ENCODE measurements at regions not wholly inside any gene's neighbourhood (a gene's known extent, or its start where the extent isn't known, plus 50 kb on each side); places are given as distances from the start of the nearest gene placed in this dataset.

DNA sequence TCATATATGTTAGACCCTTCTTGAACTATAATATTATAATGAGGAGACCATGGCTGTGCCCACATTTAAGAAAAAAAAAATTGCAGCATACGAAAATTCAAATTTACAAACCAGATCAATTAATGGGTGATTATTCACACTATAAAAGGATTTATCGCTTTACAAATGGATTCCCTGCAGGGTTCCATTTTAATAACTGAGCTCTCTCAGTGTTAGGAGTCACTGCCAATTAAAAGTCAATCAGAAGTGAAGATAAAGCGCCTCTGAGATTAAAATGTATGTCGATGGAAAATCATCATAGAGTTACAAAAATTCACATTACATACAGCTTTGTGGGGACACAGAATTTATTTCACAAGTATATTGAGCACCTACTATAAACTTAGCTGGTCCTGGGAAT, 66.6 kb upstream of the SMARCA2 start:
- no peak for DNase-seq (ENCODE audit: low read depth, low spot score)
- no peaks in the 10 kb centered on the region for H3K36me3 ChIP-seq (ENCODE audit: control insufficient read depth in 2 of 2, extremely low read depth in 1 of 2, insufficient read depth in 2 of 2, low read length in 2 of 2)
- no peak for TF ChIP-seq EZH2 (IDR thresholded peaks at IDR 0.05; ENCODE audit: low read length)
- TF ChIP-seq, protein P1, sequence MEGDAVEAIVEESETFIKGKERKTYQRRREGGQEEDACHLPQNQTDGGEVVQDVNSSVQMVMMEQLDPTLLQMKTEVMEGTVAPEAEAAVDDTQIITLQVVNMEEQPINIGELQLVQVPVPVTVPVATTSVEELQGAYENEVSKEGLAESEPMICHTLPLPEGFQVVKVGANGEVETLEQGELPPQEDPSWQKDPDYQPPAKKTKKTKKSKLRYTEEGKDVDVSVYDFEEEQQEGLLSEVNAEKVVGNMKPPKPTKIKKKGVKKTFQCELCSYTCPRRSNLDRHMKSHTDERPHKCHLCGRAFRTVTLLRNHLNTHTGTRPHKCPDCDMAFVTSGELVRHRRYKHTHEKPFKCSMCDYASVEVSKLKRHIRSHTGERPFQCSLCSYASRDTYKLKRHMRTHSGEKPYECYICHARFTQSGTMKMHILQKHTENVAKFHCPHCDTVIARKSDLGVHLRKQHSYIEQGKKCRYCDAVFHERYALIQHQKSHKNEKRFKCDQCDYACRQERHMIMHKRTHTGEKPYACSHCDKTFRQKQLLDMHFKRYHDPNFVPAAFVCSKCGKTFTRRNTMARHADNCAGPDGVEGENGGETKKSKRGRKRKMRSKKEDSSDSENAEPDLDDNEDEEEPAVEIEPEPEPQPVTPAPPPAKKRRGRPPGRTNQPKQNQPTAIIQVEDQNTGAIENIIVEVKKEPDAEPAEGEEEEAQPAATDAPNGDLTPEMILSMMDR (optimal IDR thresholded peaks at IDR 0.05 in 1 of 3, IDR thresholded peaks at IDR 0.05 in 1 of 3, conservative IDR thresholded peaks at IDR 0.05 in 1 of 3; ENCODE audit: extremely low read depth in 1 of 3, insufficient read depth in 2 of 3, low read length in 3 of 3), result no peak

DNA sequence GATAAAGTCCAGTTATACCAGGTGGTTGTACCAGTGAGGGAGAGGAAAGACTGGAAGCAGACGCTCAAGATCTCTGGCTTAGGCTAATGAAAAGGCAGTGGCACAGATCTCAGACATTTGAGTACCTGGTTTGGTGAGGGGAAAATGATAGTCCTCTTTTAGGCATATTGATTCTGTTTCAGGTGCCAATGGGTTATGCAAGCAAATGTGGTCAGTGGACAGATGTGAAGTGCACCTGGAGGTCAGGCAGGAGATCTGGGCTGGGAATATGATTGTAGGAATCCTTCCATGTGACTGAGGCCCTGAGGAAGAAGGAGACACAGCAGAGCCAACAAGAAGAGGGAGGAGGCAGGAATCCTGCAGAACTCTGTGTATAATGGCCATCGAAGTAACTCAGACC, 63.7 kb upstream of the SMARCA2 start:
- no peaks in the 10 kb centered on the region for H3K36me3 ChIP-seq (ENCODE audit: control insufficient read depth in 2 of 2, extremely low read depth in 1 of 2, insufficient read depth in 2 of 2, low read length in 2 of 2)
- H3K79me2 ChIP-seq (ENCODE audit: control insufficient read depth, insufficient read depth, low read length), result no peaks in the 10 kb centered on the region
- FAIRE-seq (no peak), DNase-seq (ENCODE audit: low read depth, low spot score) (no peak)
- H3K27ac ChIP-seq (ENCODE audit: control insufficient read depth, insufficient read depth, low read length), result no peak overlapping the region
- no peaks in the 10 kb centered on the region for H3K9me1 ChIP-seq (ENCODE audit: control insufficient read depth, extremely low read depth, insufficient read depth, low read length)
- no peak overlapping the region for H3K4me2 ChIP-seq (ENCODE audit: control insufficient read depth, extremely low read depth, insufficient read depth, low read depth, low read length)
- no peaks in the 10 kb centered on the region for H3K27me3 ChIP-seq (ENCODE audit: control insufficient read depth, extremely low read depth, insufficient read depth, low read length)
- H3K4me1 ChIP-seq (ENCODE audit: control insufficient read depth, extremely low read depth, insufficient read depth, low read length), result no peaks in the 10 kb centered on the region
- dilution Hi-C loops (cut with MboI; ENCODE audit: extremely low pct_ligation_motif_present, low sequenced_read_pairs), result no loop called here
- no peak for TF ChIP-seq EZH2 (IDR thresholded peaks at IDR 0.05; ENCODE audit: low read length)
- TF ChIP-seq, protein P1 (optimal IDR thresholded peaks at IDR 0.05 in 1 of 3, IDR thresholded peaks at IDR 0.05 in 1 of 3, conservative IDR thresholded peaks at IDR 0.05 in 1 of 3; ENCODE audit: extremely low read depth in 1 of 3, insufficient read depth in 2 of 3, low read length in 3 of 3), result no peak
- H3K4me3 ChIP-seq (ENCODE audit: control insufficient read depth in 2 of 3, extremely low read depth in 1 of 3, insufficient read depth in 2 of 3, low read depth in 1 of 3, low read length in 3 of 3), result no peak overlapping the region
- H3K9me3 ChIP-seq (ENCODE audit: control insufficient read depth, low read depth, low read length), result no peaks in the 10 kb centered on the region
- no peaks in the 10 kb centered on the region for H4K20me1 ChIP-seq (ENCODE audit: control insufficient read depth, extremely low read depth, insufficient read depth, low read length)
- no peak overlapping the region for H2AFZ ChIP-seq (ENCODE audit: control insufficient read depth, low read length)
- H3K9ac ChIP-seq (ENCODE audit: control insufficient read depth, extremely low read depth, insufficient read depth, low read length), result no peak overlapping the region

More for the DNA sequence above, 66.6 kb upstream of the SMARCA2 start:
- no peak overlapping the region for H3K9ac ChIP-seq (ENCODE audit: control insufficient read depth, extremely low read depth, insufficient read depth, low read length)
- H3K4me3 ChIP-seq (ENCODE audit: control insufficient read depth in 2 of 3, extremely low read depth in 1 of 3, insufficient read depth in 2 of 3, low read depth in 1 of 3, low read length in 3 of 3), result no peak overlapping the region
- H3K4me2 ChIP-seq (ENCODE audit: control insufficient read depth, extremely low read depth, insufficient read depth, low read depth, low read length), result no peak overlapping the region
- dilution Hi-C loops (cut with MboI; ENCODE audit: extremely low pct_ligation_motif_present, low sequenced_read_pairs), result no loop called here
- H4K20me1 ChIP-seq (ENCODE audit: control insufficient read depth, extremely low read depth, insufficient read depth, low read length), result no peaks in the 10 kb centered on the region
- no peak overlapping the region for H2AFZ ChIP-seq (ENCODE audit: control insufficient read depth, low read length)
- no peak for FAIRE-seq
- no peaks in the 10 kb centered on the region for H3K9me1 ChIP-seq (ENCODE audit: control insufficient read depth, extremely low read depth, insufficient read depth, low read length)
- no peaks in the 10 kb centered on the region for H3K4me1 ChIP-seq (ENCODE audit: control insufficient read depth, extremely low read depth, insufficient read depth, low read length)
- H3K27me3 ChIP-seq (ENCODE audit: control insufficient read depth, extremely low read depth, insufficient read depth, low read length), result no peaks in the 10 kb centered on the region
- no peak overlapping the region for H3K27ac ChIP-seq (ENCODE audit: control insufficient read depth, insufficient read depth, low read length)
- H3K79me2 ChIP-seq (ENCODE audit: control insufficient read depth, insufficient read depth, low read length), result no peaks in the 10 kb centered on the region
- no peaks in the 10 kb centered on the region for H3K9me3 ChIP-seq (ENCODE audit: control insufficient read depth, low read depth, low read length)
